MCF 10A (cell line): ENCODE measurements at regions not wholly inside any gene's neighbourhood (a gene's known extent, or its start where the extent isn't known, plus 50 kb on each side); places are given as distances from the start of the nearest gene placed in this dataset.

ENCODE experiments used
- BruUV-seq: library from RNA; stranded (reverse); fragments of 400-500 nt; replicated peaks from 2 replicates; lab custom pipeline; 2021; lab: Mats Ljungman, UMichigan
- CTCF ChIA-PET: fragments of 300-600 bp; sonication (Branson Sonifier 250); formaldehyde crosslinking; extraction: SDS; loops from one replicate; lab custom pipeline; 2021; ENCODE audit warnings: antibody characterized with exemption, inconsistent platforms; lab: Yijun Ruan, JAX
- POLR2A ChIA-PET: fragments of 300-600, 350-650 bp; sonication (Branson Sonifier 250); formaldehyde crosslinking; extraction: SDS; loops from one replicate; lab custom pipeline; 2020; ENCODE audit warnings: antibody characterized with exemption, inconsistent platforms; lab: Yijun Ruan, JAX
- DNase-seq: peaks from one replicate; pipeline ENCODE4 v3.0.0-alpha.2; 2018; ENCODE audit not compliant: unreplicated experiment
- H3K27ac Mint-ChIP-seq: one replicate; pipeline ENCODE4 v1.8.0; 2022; ENCODE audit warnings: mild to moderate bottlenecking, low read depth, mixed read lengths; ENCODE audit not compliant: unreplicated experiment
- H3K27me3 Mint-ChIP-seq: one replicate; pipeline ENCODE4 v1.8.0; 2022; ENCODE audit warnings: mixed read lengths; ENCODE audit not compliant: insufficient read depth, unreplicated experiment
- H3K36me3 Mint-ChIP-seq: one replicate; pipeline ENCODE4 v1.8.0; 2022; ENCODE audit warnings: mild to moderate bottlenecking, moderate library complexity, mixed read lengths; ENCODE audit not compliant: insufficient read depth, unreplicated experiment
- H3K4me1 Mint-ChIP-seq: one replicate; pipeline ENCODE4 v1.8.0; 2022; ENCODE audit warnings: mixed read lengths; ENCODE audit not compliant: insufficient read depth, unreplicated experiment
- H3K4me3 Mint-ChIP-seq: one replicate; pipeline ENCODE4 v1.8.0; 2022; ENCODE audit warnings: mild to moderate bottlenecking, moderate library complexity, mixed read lengths; ENCODE audit not compliant: unreplicated experiment
- H3K9me3 Mint-ChIP-seq: one replicate; pipeline ENCODE4 v1.8.0; 2022; ENCODE audit warnings: mixed read lengths; ENCODE audit not compliant: unreplicated experiment
- intact Hi-C: fragments of 100-400 bp; cut with micrococcal nuclease; formaldehyde crosslinking; loops from 2 replicates; pipeline ENCODE4 v1.14.1; 2022
- TF ChIP-seq, protein P1 (sequence below): fragments of 200-600 bp; IDR thresholded peaks from one replicate; pipeline ENCODE4 v1.8.0; 2022; ENCODE audit warnings: antibody characterized with exemption, mild to moderate bottlenecking; ENCODE audit not compliant: unreplicated experiment

DNA sequence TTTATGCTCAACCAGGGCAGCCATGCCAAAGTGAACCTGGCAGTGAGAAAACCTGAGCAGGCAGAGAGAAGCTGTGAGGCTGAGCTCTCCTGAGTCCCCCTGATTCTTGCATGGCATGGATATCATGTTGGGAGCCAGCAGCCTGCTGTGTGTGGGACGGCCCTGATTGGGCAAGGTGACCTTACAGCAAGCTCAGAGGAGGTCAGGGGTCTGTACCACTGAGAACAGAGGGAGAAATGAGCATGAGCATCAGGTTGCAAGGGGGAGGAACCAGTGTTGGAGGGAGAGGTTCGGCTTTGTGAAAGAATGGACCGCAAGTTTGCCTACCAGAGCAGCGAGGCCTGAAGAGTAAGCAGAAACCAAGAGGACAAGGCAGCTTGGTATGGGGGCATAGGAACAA, 59.1 kb upstream of the PTGR2 start:
- Mint-ChIP-seq H3K4me3 (no peak overlapping the region), H3K9me3 (no peaks in the 10 kb centered on the region), H3K36me3 (no peaks in the 10 kb centered on the region), H3K27ac (no peak overlapping the region), H3K4me1 (peaks cover 41% of the 10 kb centered on the region), H3K27me3 (no peaks in the 10 kb centered on the region)
- ChIA-PET CTCF (interaction anchor here (0.7 to 1.3 kb wide), 4 partner anchors 10 to 64 kb away, joined by 3 to 4 read pairs (median 4); no protein-coding TSS in a partner anchor), POLR2A (interaction anchor here (0.6 to 13.1 kb wide), 4 partner anchors 14 to 69 kb away, joined by 3 to 480 read pairs (median 4); a partner anchor contains a TSS)
- intact Hi-C loops: no loop called here
- DNase-seq: no peak
- BruUV-seq: no TSS peak
- TF ChIP-seq, protein P1, sequence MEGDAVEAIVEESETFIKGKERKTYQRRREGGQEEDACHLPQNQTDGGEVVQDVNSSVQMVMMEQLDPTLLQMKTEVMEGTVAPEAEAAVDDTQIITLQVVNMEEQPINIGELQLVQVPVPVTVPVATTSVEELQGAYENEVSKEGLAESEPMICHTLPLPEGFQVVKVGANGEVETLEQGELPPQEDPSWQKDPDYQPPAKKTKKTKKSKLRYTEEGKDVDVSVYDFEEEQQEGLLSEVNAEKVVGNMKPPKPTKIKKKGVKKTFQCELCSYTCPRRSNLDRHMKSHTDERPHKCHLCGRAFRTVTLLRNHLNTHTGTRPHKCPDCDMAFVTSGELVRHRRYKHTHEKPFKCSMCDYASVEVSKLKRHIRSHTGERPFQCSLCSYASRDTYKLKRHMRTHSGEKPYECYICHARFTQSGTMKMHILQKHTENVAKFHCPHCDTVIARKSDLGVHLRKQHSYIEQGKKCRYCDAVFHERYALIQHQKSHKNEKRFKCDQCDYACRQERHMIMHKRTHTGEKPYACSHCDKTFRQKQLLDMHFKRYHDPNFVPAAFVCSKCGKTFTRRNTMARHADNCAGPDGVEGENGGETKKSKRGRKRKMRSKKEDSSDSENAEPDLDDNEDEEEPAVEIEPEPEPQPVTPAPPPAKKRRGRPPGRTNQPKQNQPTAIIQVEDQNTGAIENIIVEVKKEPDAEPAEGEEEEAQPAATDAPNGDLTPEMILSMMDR: no peak

DNA sequence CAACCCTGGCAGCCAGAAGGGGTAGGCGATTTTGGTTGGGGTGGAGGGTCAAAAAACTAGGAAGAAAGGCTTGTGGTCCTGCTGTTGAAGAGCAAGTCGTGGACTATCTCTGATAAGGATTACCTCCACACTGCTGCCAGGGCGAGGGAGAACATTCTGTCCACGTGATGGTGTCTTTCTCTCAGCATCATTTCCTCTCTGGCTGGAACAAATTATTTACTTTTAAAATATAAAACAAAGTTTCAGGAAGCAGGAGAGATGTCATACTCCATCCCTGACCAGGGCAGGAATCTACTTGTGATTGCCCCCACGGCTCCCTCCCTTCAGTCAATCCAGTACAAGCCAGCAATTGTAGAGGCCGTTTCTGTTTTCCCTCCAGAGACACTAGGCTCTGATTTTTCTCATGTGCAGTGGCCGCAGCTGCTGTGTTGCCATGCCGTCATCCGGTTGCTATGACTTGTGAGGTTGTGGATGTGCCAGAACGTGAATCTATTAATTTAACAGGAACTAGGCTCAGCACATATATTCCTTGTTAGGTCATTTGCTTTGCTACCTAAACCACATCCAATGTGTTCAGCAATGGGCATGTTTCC, 61.5 kb upstream of the PTGR2 start:
- Mint-ChIP-seq H3K4me3 (no peak overlapping the region), H3K4me1 (peaks cover 46% of the 10 kb centered on the region)
- BruUV-seq: no TSS peak

DNA sequence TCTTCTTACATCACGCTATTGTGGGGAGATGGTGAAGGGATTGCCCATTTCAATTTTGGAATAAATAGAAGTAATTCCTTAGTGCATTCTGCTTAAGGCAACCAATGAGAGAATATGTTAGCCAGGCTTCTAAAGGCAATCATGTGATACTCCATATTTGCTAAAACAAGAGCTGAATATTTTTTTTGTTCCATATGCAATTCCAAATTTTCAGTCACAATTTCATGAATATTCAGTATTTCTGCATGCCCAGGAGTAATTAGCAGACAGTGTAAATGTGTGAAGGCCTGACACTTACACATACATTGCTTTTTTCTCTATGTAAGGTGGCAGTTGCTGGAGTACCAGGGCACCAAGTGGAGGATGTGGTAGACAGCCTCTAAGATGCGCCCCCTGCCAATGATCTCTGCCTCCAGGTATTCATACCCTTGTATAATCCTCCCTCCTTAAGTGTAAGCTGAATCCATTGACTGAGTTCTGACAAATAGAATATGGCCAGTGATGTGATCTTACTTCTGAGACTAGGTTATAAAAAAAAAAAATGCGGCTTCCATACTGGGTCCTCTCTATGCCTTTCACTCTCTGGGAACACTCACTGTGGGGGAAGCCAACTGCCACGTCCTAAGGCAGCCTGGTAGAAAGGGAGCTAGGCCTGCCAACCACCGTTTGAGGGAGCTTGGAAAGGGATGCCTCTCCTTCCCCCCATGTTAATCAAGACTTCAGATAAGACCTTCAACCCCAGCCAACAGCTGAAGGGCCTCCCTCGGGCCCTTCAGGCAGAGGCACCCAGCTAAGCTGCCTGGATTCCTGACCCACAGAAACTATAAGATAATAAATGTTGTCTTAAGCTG, 62.7 kb upstream of the PTGR2 start:
- Mint-ChIP-seq H3K9me3 (no peaks in the 10 kb centered on the region), H3K27ac (peak overlapping the region; percentile 63), H3K27me3 (no peaks in the 10 kb centered on the region), H3K4me3 (no peak overlapping the region), H3K36me3 (no peaks in the 10 kb centered on the region), H3K4me1 (peaks cover 53% of the 10 kb centered on the region)
- CTCF ChIA-PET: interaction anchor here (0.5 to 1.5 kb wide), 9 partner anchors 11 to 552 kb away, joined by 3 to 6 read pairs (median 3); no protein-coding TSS in a partner anchor
- DNase-seq: no peak
- TF ChIP-seq, protein P1: no peak
- intact Hi-C loops: loop anchor here (5.0 kb wide), 1 partner anchor 37 kb away; no protein-coding TSS in a partner anchor
- BruUV-seq: no TSS peak
- POLR2A ChIA-PET: interaction anchor here (0.6 to 13.1 kb wide), 18 partner anchors 10 to 220 kb away, joined by 3 to 480 read pairs (median 7); partner anchors contain the start of genes ACOT2, PNMA1, PTGR2 and ZNF410

More for the DNA sequence above, 61.5 kb upstream of the PTGR2 start:
- H3K9me3 Mint-ChIP-seq: no peaks in the 10 kb centered on the region
- intact Hi-C loops: loop anchor here (5.0 kb wide), 1 partner anchor 38 kb away; no protein-coding TSS in a partner anchor
- no peaks in the 10 kb centered on the region for H3K27me3 Mint-ChIP-seq
- peak; percentile 51 for DNase-seq
- TF ChIP-seq, protein P1: no peak
- ChIA-PET CTCF (interaction anchor here (0.6 to 1.0 kb wide), 3 partner anchors 10 to 88 kb away, joined by 3 read pairs; no protein-coding TSS in a partner anchor), POLR2A (interaction anchor here (0.7 to 13.1 kb wide), 6 partner anchors 9 to 66 kb away, joined by 3 to 480 read pairs (median 69); a partner anchor contains a TSS)
- H3K27ac Mint-ChIP-seq: peak overlapping the region; percentile 63
- no peaks in the 10 kb centered on the region for H3K36me3 Mint-ChIP-seq
